ENCODE measurements at regions not wholly inside any gene's neighbourhood (a gene's known extent, or its start where the extent isn't known, plus 50 kb on each side); places are given as distances from the start of the nearest gene placed in this dataset.

DNA sequence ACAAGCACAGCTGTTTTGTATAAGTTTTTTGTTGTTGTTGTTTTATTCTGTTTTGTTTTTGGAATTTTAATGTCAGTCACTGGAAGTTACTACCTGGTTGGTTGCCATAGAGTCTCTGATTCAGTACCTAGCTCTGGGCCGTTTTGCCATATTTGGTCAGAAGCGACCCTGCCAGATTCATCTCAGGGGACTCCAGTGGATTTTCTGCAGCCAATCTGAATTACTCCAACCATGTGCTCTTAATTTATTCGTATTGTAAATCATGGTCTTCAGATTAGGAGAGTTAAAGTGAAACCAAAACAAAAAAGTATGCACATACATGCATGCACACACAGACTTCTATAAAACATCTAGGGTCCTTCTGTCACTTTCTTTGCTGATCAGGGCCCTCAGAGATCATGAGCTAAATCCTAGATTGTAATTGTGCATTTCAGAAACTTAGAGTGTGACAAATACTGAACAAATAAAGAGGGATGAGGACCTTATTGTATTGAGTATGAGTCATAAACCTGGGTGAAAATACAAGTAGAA, 317.4 kb upstream of the UBE2E3 start:
- H3K4me3 ChIP-seq (ENCODE audit: low read length) = no peak overlapping the region
- TF ChIP-seq, protein P1, sequence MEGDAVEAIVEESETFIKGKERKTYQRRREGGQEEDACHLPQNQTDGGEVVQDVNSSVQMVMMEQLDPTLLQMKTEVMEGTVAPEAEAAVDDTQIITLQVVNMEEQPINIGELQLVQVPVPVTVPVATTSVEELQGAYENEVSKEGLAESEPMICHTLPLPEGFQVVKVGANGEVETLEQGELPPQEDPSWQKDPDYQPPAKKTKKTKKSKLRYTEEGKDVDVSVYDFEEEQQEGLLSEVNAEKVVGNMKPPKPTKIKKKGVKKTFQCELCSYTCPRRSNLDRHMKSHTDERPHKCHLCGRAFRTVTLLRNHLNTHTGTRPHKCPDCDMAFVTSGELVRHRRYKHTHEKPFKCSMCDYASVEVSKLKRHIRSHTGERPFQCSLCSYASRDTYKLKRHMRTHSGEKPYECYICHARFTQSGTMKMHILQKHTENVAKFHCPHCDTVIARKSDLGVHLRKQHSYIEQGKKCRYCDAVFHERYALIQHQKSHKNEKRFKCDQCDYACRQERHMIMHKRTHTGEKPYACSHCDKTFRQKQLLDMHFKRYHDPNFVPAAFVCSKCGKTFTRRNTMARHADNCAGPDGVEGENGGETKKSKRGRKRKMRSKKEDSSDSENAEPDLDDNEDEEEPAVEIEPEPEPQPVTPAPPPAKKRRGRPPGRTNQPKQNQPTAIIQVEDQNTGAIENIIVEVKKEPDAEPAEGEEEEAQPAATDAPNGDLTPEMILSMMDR (conservative IDR thresholded peaks at IDR 0.05; ENCODE audit: low read depth, low read length) = no peak
- DNase-seq (ENCODE audit: low read depth) = no peak

DNA sequence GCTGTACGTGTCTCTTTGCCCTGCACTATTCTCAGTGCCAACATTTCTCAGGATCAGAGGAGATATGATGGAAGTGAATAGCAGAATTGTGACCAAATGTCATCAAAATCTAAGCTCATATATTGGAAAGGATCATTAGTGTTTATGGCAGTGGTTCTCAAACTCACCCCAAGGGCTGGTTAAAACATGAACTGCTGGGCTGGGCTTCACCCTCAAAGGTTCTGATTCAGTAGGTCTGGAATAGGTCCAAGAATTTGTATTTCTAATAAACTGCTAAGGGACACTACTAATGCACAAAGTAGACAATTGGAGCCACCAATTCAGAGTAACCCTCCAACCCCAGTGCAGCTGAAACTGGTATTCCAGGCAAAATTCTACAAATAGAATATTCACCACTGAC, 317.9 kb upstream of the UBE2E3 start:
- TF ChIP-seq, protein P1 (conservative IDR thresholded peaks at IDR 0.05; ENCODE audit: low read depth, low read length) = no peak
- no peak for DNase-seq (ENCODE audit: low read depth)
- no peak overlapping the region for H3K4me3 ChIP-seq (ENCODE audit: low read length)

GRCh38 chr2:180661686-180662030, 318.7 kb upstream of the UBE2E3 start:
- TF ChIP-seq, protein P1 (conservative IDR thresholded peaks at IDR 0.05; ENCODE audit: low read depth, low read length) = no peak
- DNase-seq (ENCODE audit: low read depth) = no peak
- no peak overlapping the region for H3K4me3 ChIP-seq (ENCODE audit: low read length)

DNA sequence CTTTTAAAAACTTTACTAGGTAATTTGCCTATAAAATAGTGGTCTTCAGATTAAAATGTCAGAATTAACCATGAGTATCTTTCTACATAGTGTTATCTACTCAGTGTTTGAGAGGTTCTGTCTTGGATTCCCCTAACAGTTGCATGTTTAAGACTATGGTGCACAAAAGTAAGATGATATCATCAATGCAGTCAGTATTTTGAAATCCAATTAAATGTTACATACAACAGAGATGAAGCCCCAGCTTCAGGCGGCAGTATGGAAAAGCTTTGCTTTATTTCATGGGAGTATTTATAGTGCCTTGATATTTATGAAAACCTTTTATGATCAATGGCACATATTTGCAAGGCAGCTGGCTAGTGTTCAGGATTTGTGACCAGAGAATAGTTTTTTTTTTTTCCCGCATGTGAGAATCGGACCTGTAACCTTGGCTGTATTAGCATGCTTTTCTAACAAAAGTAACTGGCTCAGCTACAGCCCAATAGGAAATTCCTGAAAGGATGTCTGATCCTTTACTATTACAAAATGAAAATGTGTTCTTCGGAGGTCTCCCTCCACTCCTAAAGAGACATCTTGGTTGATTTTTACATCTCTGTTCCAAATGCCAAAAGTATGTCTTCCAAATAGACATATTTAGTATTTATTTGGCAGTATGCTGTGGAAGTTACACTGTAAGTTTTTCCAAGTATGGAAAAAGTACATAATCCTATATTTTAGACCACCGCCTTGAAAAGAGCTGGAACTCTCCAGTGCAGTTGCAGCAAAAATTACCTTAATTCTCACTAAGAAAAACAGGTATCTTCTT, 319.3 kb upstream of the UBE2E3 start:
- TF ChIP-seq, protein P1 (conservative IDR thresholded peaks at IDR 0.05; ENCODE audit: low read depth, low read length) = no peak
- no peak overlapping the region for H3K4me3 ChIP-seq (ENCODE audit: low read length)
- no peak for DNase-seq (ENCODE audit: low read depth)

- no peak for DNase-seq (ENCODE audit: low read depth)
- H3K4me3 ChIP-seq (ENCODE audit: low read length) = no peak overlapping the region
- TF ChIP-seq, protein P1 (conservative IDR thresholded peaks at IDR 0.05; ENCODE audit: low read depth, low read length) = no peak
These were observed 320.2 kb upstream of the UBE2E3 start for GRCh38 chr2:180660207-180660606.

GRCh38 chr2:180657054-180657453, 323.4 kb upstream of the UBE2E3 start:
- no peak overlapping the region for H3K4me3 ChIP-seq (ENCODE audit: low read length)
- TF ChIP-seq, protein P1 (conservative IDR thresholded peaks at IDR 0.05; ENCODE audit: low read depth, low read length) = peak; percentile 16
- peak; percentile 71 for DNase-seq (ENCODE audit: low read depth)

- TF ChIP-seq, protein P1 (conservative IDR thresholded peaks at IDR 0.05; ENCODE audit: low read depth, low read length) = no peak
- DNase-seq (ENCODE audit: low read depth) = no peak
- no peak overlapping the region for H3K4me3 ChIP-seq (ENCODE audit: low read length)
These were observed 324.0 kb upstream of the UBE2E3 start for GRCh38 chr2:180656455-180656847.

All from retinal pigment epithelial cell (primary cell).